ENCODE measurements at regions not wholly inside any gene's neighbourhood (a gene's known extent, or its start where the extent isn't known, plus 50 kb on each side); places are given as distances from the start of the nearest gene placed in this dataset.

GRCh38 chr7:110590415-110590814 is 500.5 kb upstream of the LRRN3 start:
- Histone ChIP-seq H3K79me2 (ENCODE audit: low read length) (no peaks in the 10 kb centered on the region), H3K4me3 (ENCODE audit: low read length) (no peak overlapping the region), H3K9me3 (ENCODE audit: low read length) (no peaks in the 10 kb centered on the region), H3K9ac (ENCODE audit: low read length) (no peak overlapping the region), H3K4me1 (ENCODE audit: insufficient read depth, low read length) (no peaks in the 10 kb centered on the region), H2AFZ (ENCODE audit: low read length) (no peak overlapping the region), H3K36me3 (ENCODE audit: low read depth, low read length) (no peaks in the 10 kb centered on the region), H3F3A (ENCODE audit: low read length, unreplicated experiment) (no peaks in the 10 kb centered on the region), H4K20me1 (ENCODE audit: low read length) (no peaks in the 10 kb centered on the region), H3K9me2 (replicated peaks; ENCODE audit: low read length) (no peaks in the 10 kb centered on the region), H3K27ac (ENCODE audit: low read length) (no peak overlapping the region), H3K27me3 (ENCODE audit: low read length) (no peaks in the 10 kb centered on the region), H3K4me2 (ENCODE audit: low read length) (no peak overlapping the region)
- no TSS peak for BruUV-seq (replicated peaks)
- ATAC-seq (no peak; the same call in 1 of the 2 replicates), DNase-seq (peak; percentile 26)
- intact Hi-C loops (cut with micrococcal nuclease), result no loop called here
- ChIA-PET POLR2A (ENCODE audit: unreplicated experiment) (no interaction called here), CTCF (no interaction called here)
- TF ChIP-seq CTCF (conservative IDR thresholded peaks at IDR 0.05; ENCODE audit: low read depth, low read length), result peak; percentile 39
- no peak for TF ChIP-seq EZH2 (IDR thresholded peaks at IDR 0.05; ENCODE audit: low read length, unreplicated experiment)

- DNase-seq, result no peak
- H3F3A ChIP-seq (ENCODE audit: low read length, unreplicated experiment), result no peaks in the 10 kb centered on the region
- H3K9me2 ChIP-seq (replicated peaks; ENCODE audit: low read length), result no peaks in the 10 kb centered on the region
- BruUV-seq (replicated peaks), result no TSS peak
- H3K4me3 ChIP-seq (ENCODE audit: low read length), result no peak overlapping the region
- no peaks in the 10 kb centered on the region for H4K20me1 ChIP-seq (ENCODE audit: low read length)
- H3K4me1 ChIP-seq (ENCODE audit: insufficient read depth, low read length), result no peaks in the 10 kb centered on the region
- TF ChIP-seq EZH2phosphoT487 (IDR thresholded peaks at IDR 0.05; ENCODE audit: borderline replicate concordance, low read length) (no peak), EZH2 (IDR thresholded peaks at IDR 0.05; ENCODE audit: low read length, unreplicated experiment) (no peak), CTCF (conservative IDR thresholded peaks at IDR 0.05; ENCODE audit: low read depth, low read length) (no peak)
- no peaks in the 10 kb centered on the region for H3K9me3 ChIP-seq (ENCODE audit: low read length)
- no peak overlapping the region for H3K27ac ChIP-seq (ENCODE audit: low read length)
- ChIA-PET CTCF (no interaction called here), POLR2A (ENCODE audit: unreplicated experiment) (no interaction called here)
- intact Hi-C loops (cut with micrococcal nuclease), result no loop called here
- H3K27me3 ChIP-seq (ENCODE audit: low read length), result no peaks in the 10 kb centered on the region
- no peaks in the 10 kb centered on the region for H3K79me2 ChIP-seq (ENCODE audit: low read length)
- ATAC-seq, result no peak
- H3K4me2 ChIP-seq (ENCODE audit: low read length), result no peak overlapping the region
- no peak overlapping the region for H2AFZ ChIP-seq (ENCODE audit: low read length)
- H3K9ac ChIP-seq (ENCODE audit: low read length), result no peak overlapping the region
- H3K36me3 ChIP-seq (ENCODE audit: low read depth, low read length), result no peaks in the 10 kb centered on the region
These were observed 499.6 kb upstream of the LRRN3 start for GRCh38 chr7:110591341-110591740.

GRCh38 chr7:110592557-110592956 is 498.4 kb upstream of the LRRN3 start:
- BruUV-seq (replicated peaks), result no TSS peak
- Histone ChIP-seq H4K20me1 (ENCODE audit: low read length) (no peaks in the 10 kb centered on the region), H3K9ac (ENCODE audit: low read length) (no peak overlapping the region)

More at GRCh38 chr7:110592557-110592956, 498.4 kb upstream of the LRRN3 start:
- H2AFZ ChIP-seq (ENCODE audit: low read length), result no peak overlapping the region
- no peaks in the 10 kb centered on the region for H3K9me3 ChIP-seq (ENCODE audit: low read length)
- no peak overlapping the region for H3K4me2 ChIP-seq (ENCODE audit: low read length)
- POLR2A ChIA-PET (ENCODE audit: unreplicated experiment), result no interaction called here
- CTCF ChIA-PET, result no interaction called here
- intact Hi-C loops (cut with micrococcal nuclease), result no loop called here
- H3K79me2 ChIP-seq (ENCODE audit: low read length), result no peaks in the 10 kb centered on the region
- TF ChIP-seq EZH2phosphoT487 (IDR thresholded peaks at IDR 0.05; ENCODE audit: borderline replicate concordance, low read length), result no peak
- no peak for TF ChIP-seq CTCF (conservative IDR thresholded peaks at IDR 0.05; ENCODE audit: low read depth, low read length)
- no peak for TF ChIP-seq EZH2 (IDR thresholded peaks at IDR 0.05; ENCODE audit: low read length, unreplicated experiment)
- ATAC-seq (no peak), DNase-seq (no peak)
- H3K27ac ChIP-seq (ENCODE audit: low read length), result no peak overlapping the region
- H3F3A ChIP-seq (ENCODE audit: low read length, unreplicated experiment), result no peaks in the 10 kb centered on the region
- H3K4me1 ChIP-seq (ENCODE audit: insufficient read depth, low read length), result no peaks in the 10 kb centered on the region
- H3K4me3 ChIP-seq (ENCODE audit: low read length), result no peak overlapping the region
- no peaks in the 10 kb centered on the region for H3K9me2 ChIP-seq (replicated peaks; ENCODE audit: low read length)
- H3K27me3 ChIP-seq (ENCODE audit: low read length), result no peaks in the 10 kb centered on the region
- H3K36me3 ChIP-seq (ENCODE audit: low read depth, low read length), result no peaks in the 10 kb centered on the region

Measured in PC-3 (cell line).